GM12892 (cell line): ENCODE measurements at regions not wholly inside any gene's neighbourhood (a gene's known extent, or its start where the extent isn't known, plus 50 kb on each side); places are given as distances from the start of the nearest gene placed in this dataset.

Experiments used
- POLR2A ChIP-seq: IDR thresholded peaks from 2 replicates; pipeline ENCODE4 v1.6.1; 2011; ENCODE audit warnings: low read depth, low read length, control low read depth
- POLR2AphosphoS5 ChIP-seq: IDR thresholded peaks from 2 replicates; pipeline ENCODE4 v1.6.1; 2011; ENCODE audit warnings: low read depth, low read length, control low read depth

- TF ChIP-seq POLR2AphosphoS5 (no peak), POLR2A (no peak)
Measured at GRCh38 chr1:70627910-70628309, 216.8 kb downstream of the CTH start.
